Brain microvascular endothelial cell (primary cell): ENCODE measurements at regions not wholly inside any gene's neighbourhood (a gene's known extent, or its start where the extent isn't known, plus 50 kb on each side); places are given as distances from the start of the nearest gene placed in this dataset.
"Not testable (repeated sequence)": the region's sequence is repeated elsewhere in the genome, so short reads cannot be mapped to it uniquely, and the experiment has no call there.

Source experiments
- DNase-seq: peaks from one replicate; pipeline ENCODE4 v3.0.0-alpha.2; 2020
- H3K27ac ChIP-seq: fragments of 250-450 bp; sonication (Bioruptor Pico); 2 replicates; pipeline ENCODE4 v1.5.1; 2020; ENCODE audit warnings: mild to moderate bottlenecking, moderate library complexity
- H3K27me3 ChIP-seq: fragments of 250-450 bp; sonication (Bioruptor Pico); replicated peaks from 2 replicates; pipeline ENCODE4 v1.5.1; 2020; ENCODE audit warnings: mild to moderate bottlenecking
- H3K36me3 ChIP-seq: fragments of 250-450 bp; sonication (Bioruptor Pico); replicated peaks from 2 replicates; pipeline ENCODE4 v1.5.1; 2020; ENCODE audit warnings: mild to moderate bottlenecking
- H3K4me3 ChIP-seq: 2 replicates; pipeline ENCODE4 v1.5.1; 2011; ENCODE audit warnings: low read depth, mild to moderate bottlenecking, control low read depth, low read length, moderate library complexity
- CTCF ChIP-seq: IDR thresholded peaks from 2 replicates; pipeline ENCODE4 v1.5.1; 2011; ENCODE audit warnings: low read depth, mild to moderate bottlenecking, moderate library complexity, low read length, control low read depth, inconsistent platforms; ENCODE audit errors: missing control alignments
- in situ Hi-C: cut with HindIII; loops from 2 replicates; pipeline ENCODE4 v1.10.0; 2017; ENCODE audit warnings: low sequenced_read_pairs, low pct_ligation_motif_present

- no peak for DNase-seq
- in situ Hi-C loops: no loop called here
- no peak overlapping the region for H3K27ac ChIP-seq
- H3K4me3 ChIP-seq: no peak overlapping the region
- no peak for TF ChIP-seq CTCF
- no peaks in the 10 kb centered on the region for H3K27me3 ChIP-seq
- H3K36me3 ChIP-seq: no peaks in the 10 kb centered on the region
These were observed 90.3 kb downstream of the PLXNA1 start for GRCh38 chr3:127072971-127073783.

GRCh38 chr3:127073941-127074820 is 91.3 kb downstream of the PLXNA1 start:
- no peak for TF ChIP-seq CTCF
- in situ Hi-C loops: no loop called here
- no peaks in the 10 kb centered on the region for H3K27me3 ChIP-seq
- H3K4me3 ChIP-seq: no peak overlapping the region
- peak; percentile 9 for DNase-seq
- no peak overlapping the region for H3K27ac ChIP-seq
- H3K36me3 ChIP-seq: no peaks in the 10 kb centered on the region

GRCh38 chr3:127074900-127075360 is 92.0 kb downstream of the PLXNA1 start:
- Histone ChIP-seq H3K27me3 (no peaks in the 10 kb centered on the region), H3K27ac (no peak overlapping the region), H3K36me3 (no peaks in the 10 kb centered on the region), H3K4me3 (no peak overlapping the region)
- TF ChIP-seq CTCF: no peak
- in situ Hi-C loops: no loop called here
- peak; percentile 80 for DNase-seq

GRCh38 chr3:127076166-127076992 is 93.5 kb downstream of the PLXNA1 start:
- H3K36me3 ChIP-seq, in situ Hi-C loops, H3K4me3 ChIP-seq: not testable (repeated sequence)

GRCh38 chr3:127077068-127077467 is 94.2 kb downstream of the PLXNA1 start:
- no peak for TF ChIP-seq CTCF
- Histone ChIP-seq H3K4me3 (no peak overlapping the region), H3K36me3 (no peaks in the 10 kb centered on the region), H3K27ac (no peak overlapping the region), H3K27me3 (no peaks in the 10 kb centered on the region)
- DNase-seq: no peak
- in situ Hi-C loops: no loop called here

More at GRCh38 chr3:127076166-127076992, 93.5 kb downstream of the PLXNA1 start:
- H3K27ac ChIP-seq, DNase-seq, H3K27me3 ChIP-seq: not testable (repeated sequence)
